ENCODE measurements at regions not wholly inside any gene's neighbourhood (a gene's known extent, or its start where the extent isn't known, plus 50 kb on each side); places are given as distances from the start of the nearest gene placed in this dataset.
A peak's percentile ranks its signal among the peaks of the same experiment; 100 is the strongest.

DNA sequence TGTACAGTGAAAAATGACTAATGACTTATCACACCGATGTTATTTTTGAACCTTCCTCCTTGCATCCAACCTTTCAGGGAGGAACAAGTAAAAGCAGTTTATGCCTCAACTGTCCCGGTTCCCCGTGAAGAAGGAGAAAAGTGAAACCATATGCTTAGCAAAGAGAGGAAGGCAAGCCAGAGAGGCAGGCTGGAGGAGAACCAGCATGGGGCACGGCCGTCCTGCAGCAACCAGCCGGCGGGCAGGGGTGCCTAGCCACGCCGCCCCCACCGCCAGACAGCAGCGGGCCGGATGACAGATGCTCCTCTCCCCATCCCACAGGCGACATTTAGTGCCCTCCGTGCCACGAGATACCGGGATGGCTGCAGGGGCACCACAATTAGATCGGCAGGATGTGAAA lies 421.4 kb upstream of the MGMT start:
- Histone ChIP-seq H3K4ac (ENCODE audit: low read length) (no peak overlapping the region), H2BK12ac (ENCODE audit: low read length) (no peak overlapping the region)

DNA sequence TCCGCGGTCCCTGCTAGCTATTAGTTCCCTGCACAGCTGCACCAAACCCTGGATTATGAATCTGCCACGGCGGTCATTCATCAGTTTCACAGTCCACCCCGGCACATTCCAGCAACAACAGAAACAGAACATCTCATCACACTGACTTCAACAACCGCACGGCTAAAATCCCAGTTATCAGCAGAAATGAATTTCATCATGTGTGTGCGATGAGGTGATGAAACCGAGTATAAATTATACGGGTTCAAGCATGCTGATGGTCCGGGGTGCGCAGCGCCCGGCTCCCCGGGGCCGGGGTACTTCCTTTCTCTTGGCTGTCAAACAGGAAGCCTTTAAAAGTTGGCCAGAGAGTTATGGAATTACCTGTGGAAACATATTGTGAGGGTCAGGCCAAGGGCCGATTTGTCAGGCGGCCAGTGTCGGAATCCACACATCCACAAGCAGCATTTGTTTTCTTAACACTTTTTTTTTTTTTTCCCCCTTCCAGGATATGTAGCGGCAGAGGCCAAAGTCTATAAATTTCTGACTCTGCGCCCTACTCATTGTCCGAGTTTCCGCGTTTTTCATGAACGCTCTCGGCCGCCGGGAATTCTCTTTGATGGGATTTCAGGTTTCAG lies 420.9 kb upstream of the MGMT start:
- Histone ChIP-seq H2AFZ (ENCODE audit: low read length) (no peak overlapping the region), H2BK15ac (ENCODE audit: low read length) (no peak overlapping the region), H4K91ac (ENCODE audit: low read depth, low read length, poor library complexity) (no peak overlapping the region), H3K23ac (ENCODE audit: low read depth, low read length, poor library complexity) (peak overlapping the region; percentile 10), H3K9me3 (replicated peaks in 1 of 2; ENCODE audit: control insufficient read depth in 2 of 2, insufficient read depth in 1 of 2, low read depth in 1 of 2, low read length in 2 of 2) (peaks cover 0 to 3% of the 10 kb centered on the region in 2 donors), H2BK120ac (ENCODE audit: low read depth, low read length) (no peak overlapping the region), H3K79me1 (ENCODE audit: low read depth, low read length) (no peaks in the 10 kb centered on the region), H3K27me3 (ENCODE audit: control insufficient read depth in 3 of 3, insufficient read depth in 3 of 3, low read depth in 1 of 3, low read length in 3 of 3) (no peaks in the 10 kb centered on the region), H3K36me3 (replicated peaks in 1 of 2; ENCODE audit: control insufficient read depth in 2 of 2, insufficient read depth in 2 of 2, low read length in 2 of 2) (no peaks in the 10 kb centered on the region), H3K4ac (ENCODE audit: low read length) (no peak overlapping the region), H3K9ac (ENCODE audit: low read depth, low read length, poor library complexity) (no peak overlapping the region), H2AK5ac (ENCODE audit: low read depth, low read length) (no peak overlapping the region), H4K8ac (ENCODE audit: low read depth, low read length) (no peak overlapping the region), H3K4me2 (ENCODE audit: insufficient read depth, low read length, poor library complexity, severe bottlenecking) (no peak overlapping the region), H3K4me3 (ENCODE audit: low read length in 2 of 2) (no peak overlapping the region), H3K4me1 (ENCODE audit: control insufficient read depth in 2 of 2, insufficient read depth in 1 of 2, low read depth in 1 of 2, low read length in 2 of 2) (peaks cover 0 to 9% of the 10 kb centered on the region in 2 donors), H2BK5ac (ENCODE audit: low read length) (no peak overlapping the region), H3K27ac (replicated peaks; ENCODE audit: low read length) (no peak overlapping the region), H3K18ac (ENCODE audit: low read length) (no peak overlapping the region), H2BK12ac (ENCODE audit: low read length) (no peak overlapping the region), H3K14ac (ENCODE audit: low read length) (no peak overlapping the region)
- no peak for DNase-seq (ENCODE audit: low spot score)
- no CpG with 5 or more reads among the region's 28 CpGs for WGBS, 2 donors (ENCODE audit: extremely low coverage in 2 of 2, insufficient read length in 2 of 2, insufficient replicate concordance in 1 of 2)

More for the DNA sequence above, 421.4 kb upstream of the MGMT start:
- no peak for DNase-seq (ENCODE audit: low spot score)
- Histone ChIP-seq H3K27ac (replicated peaks; ENCODE audit: low read length) (no peak overlapping the region), H3K4me1 (ENCODE audit: control insufficient read depth in 2 of 2, insufficient read depth in 1 of 2, low read depth in 1 of 2, low read length in 2 of 2) (peaks cover 0 to 9% of the 10 kb centered on the region in 2 donors), H4K91ac (ENCODE audit: low read depth, low read length, poor library complexity) (no peak overlapping the region), H2AFZ (ENCODE audit: low read length) (no peak overlapping the region), H3K23ac (ENCODE audit: low read depth, low read length, poor library complexity) (peak overlapping the region; percentile 10), H2BK120ac (ENCODE audit: low read depth, low read length) (no peak overlapping the region), H2AK5ac (ENCODE audit: low read depth, low read length) (no peak overlapping the region), H3K9ac (ENCODE audit: low read depth, low read length, poor library complexity) (no peak overlapping the region), H2BK15ac (ENCODE audit: low read length) (no peak overlapping the region), H3K27me3 (ENCODE audit: control insufficient read depth in 3 of 3, insufficient read depth in 3 of 3, low read depth in 1 of 3, low read length in 3 of 3) (no peaks in the 10 kb centered on the region), H3K4me2 (ENCODE audit: insufficient read depth, low read length, poor library complexity, severe bottlenecking) (no peak overlapping the region), H2BK5ac (ENCODE audit: low read length) (no peak overlapping the region), H3K79me1 (ENCODE audit: low read depth, low read length) (no peaks in the 10 kb centered on the region), H3K36me3 (replicated peaks in 1 of 2; ENCODE audit: control insufficient read depth in 2 of 2, insufficient read depth in 2 of 2, low read length in 2 of 2) (no peaks in the 10 kb centered on the region), H4K8ac (ENCODE audit: low read depth, low read length) (no peak overlapping the region), H3K14ac (ENCODE audit: low read length) (no peak overlapping the region), H3K18ac (ENCODE audit: low read length) (no peak overlapping the region), H3K4me3 (ENCODE audit: low read length in 2 of 2) (no peak overlapping the region), H3K9me3 (replicated peaks in 1 of 2; ENCODE audit: control insufficient read depth in 2 of 2, insufficient read depth in 1 of 2, low read depth in 1 of 2, low read length in 2 of 2) (peaks cover 0 to 3% of the 10 kb centered on the region in 2 donors)
- no CpG with 5 or more reads among the region's 17 CpGs for WGBS, 2 donors (ENCODE audit: extremely low coverage in 2 of 2, insufficient read length in 2 of 2, insufficient replicate concordance in 1 of 2)

DNA sequence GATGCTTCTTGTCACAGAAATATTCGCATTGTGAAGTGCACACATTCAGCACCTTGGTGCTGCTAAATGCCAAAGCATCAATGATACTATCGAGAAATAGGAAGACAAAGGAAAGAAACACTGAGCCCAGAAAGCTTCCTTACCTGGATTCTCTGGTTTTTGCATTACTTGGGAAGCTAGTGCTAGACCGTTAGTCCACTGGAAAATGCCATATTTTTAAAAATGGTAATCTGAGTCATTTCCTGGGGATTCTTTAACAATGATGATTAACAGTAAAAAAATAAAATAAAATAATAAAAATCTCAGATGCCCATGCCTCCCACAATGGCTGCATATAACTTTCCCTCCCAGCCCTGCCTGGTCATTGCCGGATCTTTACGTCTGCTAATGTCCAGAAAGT lies 420.1 kb upstream of the MGMT start:
- H3K36me3 ChIP-seq (replicated peaks in 1 of 2; ENCODE audit: control insufficient read depth in 2 of 2, insufficient read depth in 2 of 2, low read length in 2 of 2): no peaks in the 10 kb centered on the region
- no peaks in the 10 kb centered on the region for H3K79me1 ChIP-seq (ENCODE audit: low read depth, low read length)
- no peak overlapping the region for H2BK5ac ChIP-seq (ENCODE audit: low read length)
- H2BK120ac ChIP-seq (ENCODE audit: low read depth, low read length): no peak overlapping the region
- H2AK5ac ChIP-seq (ENCODE audit: low read depth, low read length): no peak overlapping the region
- no CpG with 5 or more reads among the region's 5 CpGs for whole genome bisulfite sequencing, 2 donors (ENCODE audit: extremely low coverage in 2 of 2, insufficient read length in 2 of 2, insufficient replicate concordance in 1 of 2)
- peaks cover 0 to 9% of the 10 kb centered on the region in 2 donors for H3K4me1 ChIP-seq (ENCODE audit: control insufficient read depth in 2 of 2, insufficient read depth in 1 of 2, low read depth in 1 of 2, low read length in 2 of 2)
- H3K18ac ChIP-seq (ENCODE audit: low read length): no peak overlapping the region
- no peak overlapping the region for H4K8ac ChIP-seq (ENCODE audit: low read depth, low read length)
- H2BK12ac ChIP-seq (ENCODE audit: low read length): no peak overlapping the region
- H4K91ac ChIP-seq (ENCODE audit: low read depth, low read length, poor library complexity): no peak overlapping the region
- no peaks in the 10 kb centered on the region for H3K27me3 ChIP-seq (ENCODE audit: control insufficient read depth in 3 of 3, insufficient read depth in 3 of 3, low read depth in 1 of 3, low read length in 3 of 3)
- H3K4me3 ChIP-seq (ENCODE audit: low read length in 2 of 2): no peak overlapping the region
- H3K23ac ChIP-seq (ENCODE audit: low read depth, low read length, poor library complexity): no peak overlapping the region
- H2AFZ ChIP-seq (ENCODE audit: low read length): no peak overlapping the region
- H3K27ac ChIP-seq (replicated peaks; ENCODE audit: low read length): no peak overlapping the region
- H3K9me3 ChIP-seq (replicated peaks in 1 of 2; ENCODE audit: control insufficient read depth in 2 of 2, insufficient read depth in 1 of 2, low read depth in 1 of 2, low read length in 2 of 2): peaks cover 0 to 2% of the 10 kb centered on the region in 2 donors
- DNase-seq (ENCODE audit: low spot score): no peak
- no peak overlapping the region for H3K14ac ChIP-seq (ENCODE audit: low read length)
- H3K4ac ChIP-seq (ENCODE audit: low read length): no peak overlapping the region
- no peak overlapping the region for H3K9ac ChIP-seq (ENCODE audit: low read depth, low read length, poor library complexity)
- no peak overlapping the region for H3K4me2 ChIP-seq (ENCODE audit: insufficient read depth, low read length, poor library complexity, severe bottlenecking)
- H2BK15ac ChIP-seq (ENCODE audit: low read length): no peak overlapping the region

DNA sequence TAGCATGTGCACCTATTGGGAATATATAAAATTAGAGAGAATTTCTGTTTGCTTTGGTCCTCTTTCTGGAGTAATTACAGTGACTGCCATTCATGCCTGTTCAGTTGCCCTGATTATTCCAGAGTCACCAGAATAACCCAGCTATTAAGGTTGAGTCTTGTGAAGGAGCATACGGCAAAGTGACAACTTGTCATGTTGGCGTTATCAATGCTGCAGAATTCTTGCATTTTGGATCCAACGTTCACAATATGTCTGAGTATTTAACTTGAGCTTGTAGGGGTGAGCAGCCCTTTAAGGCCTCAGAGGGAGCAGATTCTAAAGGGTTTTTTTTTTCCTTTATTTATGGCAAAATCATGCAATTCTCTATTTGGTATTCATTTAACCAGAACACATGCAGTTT lies 419.4 kb upstream of the MGMT start:
- no peak overlapping the region for H3K18ac ChIP-seq (ENCODE audit: low read length)
- H4K91ac ChIP-seq (ENCODE audit: low read depth, low read length, poor library complexity): no peak overlapping the region
- H2AK5ac ChIP-seq (ENCODE audit: low read depth, low read length): no peak overlapping the region
- no peak overlapping the region for H4K8ac ChIP-seq (ENCODE audit: low read depth, low read length)
- H3K36me3 ChIP-seq (replicated peaks in 1 of 2; ENCODE audit: control insufficient read depth in 2 of 2, insufficient read depth in 2 of 2, low read length in 2 of 2): no peaks in the 10 kb centered on the region
- H3K9me3 ChIP-seq (replicated peaks in 1 of 2; ENCODE audit: control insufficient read depth in 2 of 2, insufficient read depth in 1 of 2, low read depth in 1 of 2, low read length in 2 of 2): no peaks in the 10 kb centered on the region
- no peak overlapping the region for H3K23ac ChIP-seq (ENCODE audit: low read depth, low read length, poor library complexity)
- no CpG with 5 or more reads among the region's 3 CpGs for WGBS, 2 donors (ENCODE audit: extremely low coverage in 2 of 2, insufficient read length in 2 of 2, insufficient replicate concordance in 1 of 2)
- no peaks in the 10 kb centered on the region for H3K27me3 ChIP-seq (ENCODE audit: control insufficient read depth in 3 of 3, insufficient read depth in 3 of 3, low read depth in 1 of 3, low read length in 3 of 3)
- H3K4me1 ChIP-seq (ENCODE audit: control insufficient read depth in 2 of 2, insufficient read depth in 1 of 2, low read depth in 1 of 2, low read length in 2 of 2): peaks cover 0 to 9% of the 10 kb centered on the region in 2 donors
- H3K4me2 ChIP-seq (ENCODE audit: insufficient read depth, low read length, poor library complexity, severe bottlenecking): no peak overlapping the region
- DNase-seq (ENCODE audit: low spot score): no peak
- H2BK15ac ChIP-seq (ENCODE audit: low read length): no peak overlapping the region
- H3K27ac ChIP-seq (replicated peaks; ENCODE audit: low read length): no peak overlapping the region
- H2BK120ac ChIP-seq (ENCODE audit: low read depth, low read length): no peak overlapping the region
- H2AFZ ChIP-seq (ENCODE audit: low read length): no peak overlapping the region
- H2BK5ac ChIP-seq (ENCODE audit: low read length): no peak overlapping the region
- no peak overlapping the region for H3K9ac ChIP-seq (ENCODE audit: low read depth, low read length, poor library complexity)
- H3K4me3 ChIP-seq (ENCODE audit: low read length in 2 of 2): no peak overlapping the region
- no peak overlapping the region for H3K14ac ChIP-seq (ENCODE audit: low read length)
- no peaks in the 10 kb centered on the region for H3K79me1 ChIP-seq (ENCODE audit: low read depth, low read length)
- H2BK12ac ChIP-seq (ENCODE audit: low read length): no peak overlapping the region
- H3K4ac ChIP-seq (ENCODE audit: low read length): no peak overlapping the region

Measured in neuronal stem cell (in vitro differentiated cells).